ENCODE measurements at regions not wholly inside any gene's neighbourhood (a gene's known extent, or its start where the extent isn't known, plus 50 kb on each side); places are given as distances from the start of the nearest gene placed in this dataset.
A peak's percentile ranks its signal among the peaks of the same experiment; 100 is the strongest.

GRCh38 chr6:81969011-81969410 lies 216.5 kb upstream of the TENT5A start:
- no peak for DNase-seq (ENCODE audit: insufficient read length, low spot score, missing footprints)
- no peaks in the 10 kb centered on the region for H3K9me3 ChIP-seq (ENCODE audit: low read depth, low read length)
- TF ChIP-seq CTCF (IDR thresholded peaks at IDR 0.05; ENCODE audit: extremely low read depth, low read depth, low read length) = no peak
- H3K79me2 ChIP-seq (ENCODE audit: insufficient read depth, low read length) = no peaks in the 10 kb centered on the region
- no peak overlapping the region for H3K4me3 ChIP-seq (ENCODE audit: insufficient read depth, low read length)
- H3K27me3 ChIP-seq (ENCODE audit: insufficient read depth, low read length) = no peaks in the 10 kb centered on the region
- peak overlapping the region; percentile 60 for H2AFZ ChIP-seq (ENCODE audit: low read length)
- no peaks in the 10 kb centered on the region for H3K4me1 ChIP-seq (ENCODE audit: insufficient read depth, low read length)
- no peaks in the 10 kb centered on the region for H4K20me1 ChIP-seq (ENCODE audit: insufficient read depth, low read length)
- no peak overlapping the region for H3K4me2 ChIP-seq (ENCODE audit: insufficient read depth, low read length)
- no peaks in the 10 kb centered on the region for H3K36me3 ChIP-seq (ENCODE audit: insufficient read depth, low read length)
- no peak overlapping the region for H3K27ac ChIP-seq (ENCODE audit: low read depth, low read length)

- no peaks in the 10 kb centered on the region for H3K27me3 ChIP-seq (ENCODE audit: insufficient read depth, low read length)
- H3K4me1 ChIP-seq (ENCODE audit: insufficient read depth, low read length) = no peaks in the 10 kb centered on the region
- no peaks in the 10 kb centered on the region for H4K20me1 ChIP-seq (ENCODE audit: insufficient read depth, low read length)
- H2AFZ ChIP-seq (ENCODE audit: low read length) = no peak overlapping the region
- no peaks in the 10 kb centered on the region for H3K36me3 ChIP-seq (ENCODE audit: insufficient read depth, low read length)
- no peak for TF ChIP-seq CTCF (IDR thresholded peaks at IDR 0.05; ENCODE audit: extremely low read depth, low read depth, low read length)
- no peaks in the 10 kb centered on the region for H3K79me2 ChIP-seq (ENCODE audit: insufficient read depth, low read length)
- no peak overlapping the region for H3K27ac ChIP-seq (ENCODE audit: low read depth, low read length)
- no peak for DNase-seq (ENCODE audit: insufficient read length, low spot score, missing footprints)
- no peak overlapping the region for H3K4me3 ChIP-seq (ENCODE audit: insufficient read depth, low read length)
- no peak overlapping the region for H3K4me2 ChIP-seq (ENCODE audit: insufficient read depth, low read length)
- no peaks in the 10 kb centered on the region for H3K9me3 ChIP-seq (ENCODE audit: low read depth, low read length)
These were observed 214.5 kb upstream of the TENT5A start for GRCh38 chr6:81966968-81967367.

- Histone ChIP-seq H3K4me3 (ENCODE audit: insufficient read depth, low read length) (no peak overlapping the region), H2AFZ (ENCODE audit: low read length) (no peak overlapping the region), H3K4me1 (ENCODE audit: insufficient read depth, low read length) (no peaks in the 10 kb centered on the region), H3K79me2 (ENCODE audit: insufficient read depth, low read length) (no peaks in the 10 kb centered on the region), H3K27ac (ENCODE audit: low read depth, low read length) (no peak overlapping the region), H3K36me3 (ENCODE audit: insufficient read depth, low read length) (no peaks in the 10 kb centered on the region), H3K9me3 (ENCODE audit: low read depth, low read length) (no peaks in the 10 kb centered on the region), H4K20me1 (ENCODE audit: insufficient read depth, low read length) (no peaks in the 10 kb centered on the region), H3K4me2 (ENCODE audit: insufficient read depth, low read length) (no peak overlapping the region), H3K27me3 (ENCODE audit: insufficient read depth, low read length) (no peaks in the 10 kb centered on the region)
- TF ChIP-seq CTCF (IDR thresholded peaks at IDR 0.05; ENCODE audit: extremely low read depth, low read depth, low read length) = no peak
- no peak for DNase-seq (ENCODE audit: insufficient read length, low spot score, missing footprints)
These were observed 209.7 kb upstream of the TENT5A start for GRCh38 chr6:81962198-81962597.

GRCh38 chr6:81950877-81951276 lies 198.4 kb upstream of the TENT5A start:
- peaks cover 12% of the 10 kb centered on the region for H3K4me1 ChIP-seq (ENCODE audit: insufficient read depth, low read length)
- H3K9me3 ChIP-seq (ENCODE audit: low read depth, low read length) = no peaks in the 10 kb centered on the region
- H3K4me2 ChIP-seq (ENCODE audit: insufficient read depth, low read length) = peak overlapping the region; percentile 22
- no peak overlapping the region for H3K4me3 ChIP-seq (ENCODE audit: insufficient read depth, low read length)
- H4K20me1 ChIP-seq (ENCODE audit: insufficient read depth, low read length) = no peaks in the 10 kb centered on the region
- no peaks in the 10 kb centered on the region for H3K36me3 ChIP-seq (ENCODE audit: insufficient read depth, low read length)
- H3K27me3 ChIP-seq (ENCODE audit: insufficient read depth, low read length) = no peaks in the 10 kb centered on the region
- TF ChIP-seq CTCF (IDR thresholded peaks at IDR 0.05; ENCODE audit: extremely low read depth, low read depth, low read length) = no peak
- peak overlapping the region; percentile 64 for H3K27ac ChIP-seq (ENCODE audit: low read depth, low read length)
- no peak overlapping the region for H2AFZ ChIP-seq (ENCODE audit: low read length)
- peak; percentile 46 for DNase-seq (ENCODE audit: insufficient read length, low spot score, missing footprints)
- no peaks in the 10 kb centered on the region for H3K79me2 ChIP-seq (ENCODE audit: insufficient read depth, low read length)

All from osteoblast (primary cell).